CD4-positive, alpha-beta T cell treated with Interleukin-15 for 4 hours (primary cell): ENCODE measurements at regions not wholly inside any gene's neighbourhood (a gene's known extent, or its start where the extent isn't known, plus 50 kb on each side); places are given as distances from the start of the nearest gene placed in this dataset.

Experiments
- DNase-seq: peaks from one replicate; pipeline ENCODE4 v3.0.0-alpha.2; 2020; ENCODE audit warnings: low spot score

DNA sequence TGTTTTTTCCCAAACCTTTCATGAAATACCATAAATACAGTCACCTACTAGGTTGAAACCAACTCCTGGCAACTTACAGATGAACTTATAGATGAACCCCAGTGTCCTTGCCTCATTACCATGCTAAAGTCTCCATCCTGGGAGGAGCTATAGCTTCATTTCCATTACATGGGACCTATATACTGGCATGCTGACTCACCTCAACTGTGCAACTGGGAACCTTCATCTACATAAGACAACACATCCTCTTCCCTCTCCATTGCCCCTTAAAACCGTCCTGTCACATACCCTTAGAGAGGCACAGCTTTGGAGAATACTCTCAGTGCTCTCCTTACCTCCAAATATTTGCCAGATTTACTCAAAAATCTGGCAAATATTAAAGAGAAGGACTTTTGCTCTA, 638.3 kb downstream of the HTR1A start:
- no peak for DNase-seq

DNA sequence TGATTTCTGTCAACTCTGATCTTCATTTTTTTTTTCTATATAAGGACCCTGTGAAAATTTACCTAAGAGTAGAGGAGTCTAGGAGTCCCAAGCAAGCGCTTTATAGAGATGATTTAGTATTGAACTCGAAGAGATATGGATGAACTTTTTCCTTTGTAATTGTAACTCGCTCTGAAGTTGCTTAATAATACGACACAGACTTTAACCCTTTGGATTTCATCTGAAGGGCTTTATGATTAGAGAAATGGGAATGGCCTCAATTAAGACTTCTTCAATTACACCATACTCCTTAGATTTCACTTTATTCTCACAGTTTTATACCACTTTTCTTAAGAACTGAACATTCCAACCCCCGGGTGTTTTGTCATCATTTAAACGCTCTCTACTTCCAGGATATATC, 647.7 kb downstream of the HTR1A start:
- no peak for DNase-seq

- DNase-seq: no peak
These were observed 651.6 kb downstream of the HTR1A start for GRCh38 chr5:63310644-63311043.

- no peak for DNase-seq
These were observed 655.3 kb downstream of the HTR1A start for GRCh38 chr5:63306909-63307308.

DNA sequence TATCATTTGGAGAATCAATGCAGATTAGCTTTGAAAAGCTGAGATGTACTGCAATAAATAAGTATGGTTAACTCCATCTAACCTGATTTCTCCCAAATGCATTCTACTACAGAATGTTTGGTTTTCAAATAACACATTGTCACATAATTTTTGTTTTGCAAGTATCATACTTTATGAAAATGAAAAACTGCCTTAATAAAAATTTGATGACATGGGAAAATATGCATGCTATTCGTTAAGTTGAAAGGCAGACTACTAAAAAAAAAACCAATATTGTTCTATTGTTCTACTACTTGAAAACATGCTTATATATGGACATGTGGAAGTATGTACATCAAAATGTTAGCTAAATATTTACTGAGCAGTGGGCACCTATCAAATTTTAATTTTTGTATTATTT, 668.9 kb downstream of the HTR1A start:
- no peak for DNase-seq

DNA sequence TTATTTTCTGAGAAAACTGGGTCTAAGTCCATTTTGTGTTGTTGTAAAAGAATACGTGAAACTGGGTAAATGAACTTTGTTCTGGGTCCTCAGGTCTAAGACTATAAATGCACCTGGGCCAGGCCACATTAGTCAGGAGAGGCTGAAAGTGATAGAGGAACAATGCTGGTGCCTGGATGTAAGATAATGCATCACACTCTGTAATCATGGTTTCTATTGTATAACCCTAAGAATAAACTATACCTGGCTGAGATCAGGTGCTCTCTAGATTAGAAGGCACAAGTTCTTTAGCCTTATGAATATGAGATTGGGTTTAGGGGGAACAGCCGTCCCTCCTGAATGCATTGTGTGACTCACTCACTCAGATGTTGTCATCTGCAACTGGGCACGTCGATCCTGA, 675.5 kb downstream of the HTR1A start:
- no peak for DNase-seq

DNA sequence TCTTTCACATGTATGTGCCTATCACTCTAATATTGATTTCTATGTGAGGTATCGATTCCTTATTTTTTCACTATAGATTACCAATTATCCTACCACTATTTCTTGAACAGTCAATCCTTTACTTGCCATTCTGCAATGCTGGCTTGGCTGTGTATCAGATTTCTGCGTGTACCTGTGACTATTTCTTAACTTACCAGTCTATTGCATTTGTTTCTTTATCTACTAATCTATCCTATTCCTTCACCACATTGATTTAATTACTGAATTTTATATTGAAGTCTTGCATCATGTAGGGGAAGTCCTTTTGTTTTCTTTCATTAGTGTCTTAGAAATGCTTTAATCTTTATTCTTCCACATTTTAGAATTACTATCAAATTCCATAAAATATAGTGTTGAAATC, 684.8 kb downstream of the LRRC70 start:
- DNase-seq: no peak

- DNase-seq: no peak
These were observed 683.8 kb downstream of the LRRC70 start for GRCh38 chr5:63262185-63262981.

DNA sequence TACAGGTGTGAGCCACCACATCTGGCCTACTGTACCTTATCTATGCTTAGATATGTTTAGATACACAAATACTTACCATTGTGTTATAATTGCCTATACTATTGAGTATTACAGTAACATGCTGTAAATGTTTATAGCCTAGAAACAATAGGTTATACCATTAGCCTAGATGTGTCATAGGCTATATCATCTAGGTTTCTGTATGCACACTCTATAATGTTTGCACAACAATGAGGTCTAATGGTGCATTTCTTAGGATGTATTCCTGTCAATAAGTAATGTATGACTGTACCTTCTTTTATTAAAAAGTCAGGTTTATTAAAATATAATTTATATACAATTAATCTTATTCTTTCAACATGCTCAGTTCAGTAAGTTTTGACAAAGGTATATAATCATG, 683.1 kb downstream of the LRRC70 start:
- no peak for DNase-seq

DNA sequence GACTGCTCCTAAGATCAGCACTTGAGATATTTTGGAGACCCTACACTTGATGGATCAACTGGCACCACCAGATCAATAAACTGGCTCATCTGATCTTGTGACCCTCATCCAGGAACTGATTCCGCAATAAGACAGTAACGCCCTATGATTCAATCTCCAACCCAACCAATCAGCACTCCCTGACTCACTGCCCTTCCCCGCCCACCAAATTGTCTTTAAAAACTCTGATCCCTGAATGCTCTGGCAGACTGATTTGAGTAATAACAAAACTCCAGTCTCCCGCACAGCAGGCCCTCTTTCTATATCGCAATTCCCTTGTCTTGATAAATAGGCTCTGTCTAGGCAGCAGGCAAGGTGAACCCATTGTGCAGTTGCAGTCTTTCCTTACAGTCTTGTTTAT, 677.0 kb downstream of the LRRC70 start:
- no peak for DNase-seq

DNA sequence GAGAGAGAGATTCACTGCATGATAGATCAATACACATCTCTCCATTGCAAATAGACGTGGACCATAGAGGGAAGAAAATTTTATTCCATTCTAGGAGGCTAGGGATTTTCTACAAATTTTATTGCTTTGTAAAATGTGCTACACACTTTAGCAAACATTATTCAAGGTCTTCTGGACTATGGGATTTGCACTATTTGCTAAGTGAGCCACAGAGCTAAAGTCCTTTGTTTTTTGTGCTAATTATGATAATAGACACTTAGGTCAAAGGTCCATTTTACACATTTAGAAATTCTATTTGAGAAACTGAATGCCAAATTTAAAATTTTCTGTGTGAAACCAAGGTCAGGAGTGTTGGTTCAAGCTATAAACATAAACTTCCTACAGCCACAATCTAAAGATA, 672.3 kb downstream of the LRRC70 start:
- DNase-seq: no peak

GRCh38 chr5:63249960-63250359, 671.3 kb downstream of the LRRC70 start:
- no peak for DNase-seq

GRCh38 chr5:63247651-63248050, 669.0 kb downstream of the LRRC70 start:
- DNase-seq: no peak

DNA sequence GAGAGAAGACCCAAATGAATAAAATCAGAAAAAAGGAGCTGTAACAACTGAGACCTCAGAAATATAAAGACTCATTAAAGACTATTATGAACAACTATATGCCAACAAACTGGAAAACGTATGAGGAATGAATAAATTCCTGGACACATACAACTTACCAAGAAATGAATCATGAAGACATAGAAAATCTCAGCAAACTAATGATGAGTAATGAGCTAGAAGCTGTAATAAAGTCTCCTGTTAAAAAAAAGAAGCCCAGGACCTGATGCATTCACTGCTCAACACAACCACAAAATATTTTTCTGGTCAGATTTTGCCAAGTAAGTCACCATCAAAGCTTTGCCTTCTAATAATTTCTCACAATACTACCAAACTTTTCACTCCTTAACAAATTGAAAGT, 666.7 kb downstream of the LRRC70 start:
- DNase-seq: no peak

DNA sequence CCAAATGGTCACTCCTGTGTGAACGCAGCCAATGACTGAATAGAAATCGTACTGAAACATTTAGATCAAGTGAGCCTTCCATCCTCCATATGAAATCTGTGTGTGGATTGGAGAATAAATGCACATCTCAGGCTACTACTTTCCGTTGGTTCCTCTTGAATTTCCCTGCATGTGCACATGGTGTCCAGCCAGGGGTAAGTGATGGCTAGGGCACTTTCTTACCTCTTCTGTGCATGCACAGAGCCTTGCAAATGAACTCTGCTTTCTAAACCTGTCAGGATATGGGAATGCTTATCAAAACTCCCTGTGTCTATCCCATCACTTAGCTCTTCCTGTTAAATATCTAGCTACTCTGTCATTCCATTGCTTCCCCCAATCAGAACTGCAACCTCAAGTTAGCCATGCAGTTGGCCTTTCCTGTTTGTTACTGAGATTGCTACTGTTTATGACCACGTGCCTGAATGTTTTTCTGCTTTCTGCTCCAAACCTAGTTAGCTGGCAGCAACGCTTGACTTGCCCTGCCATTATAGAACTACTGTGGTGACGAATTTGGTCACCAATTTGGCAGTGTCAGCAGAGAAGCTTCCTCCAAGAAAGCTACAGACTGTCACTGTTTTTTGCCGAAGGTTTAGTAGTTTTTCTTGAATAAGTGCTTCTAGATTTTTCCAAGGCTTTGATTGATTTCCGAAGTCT, 661.6 kb downstream of the LRRC70 start:
- no peak for DNase-seq

DNA sequence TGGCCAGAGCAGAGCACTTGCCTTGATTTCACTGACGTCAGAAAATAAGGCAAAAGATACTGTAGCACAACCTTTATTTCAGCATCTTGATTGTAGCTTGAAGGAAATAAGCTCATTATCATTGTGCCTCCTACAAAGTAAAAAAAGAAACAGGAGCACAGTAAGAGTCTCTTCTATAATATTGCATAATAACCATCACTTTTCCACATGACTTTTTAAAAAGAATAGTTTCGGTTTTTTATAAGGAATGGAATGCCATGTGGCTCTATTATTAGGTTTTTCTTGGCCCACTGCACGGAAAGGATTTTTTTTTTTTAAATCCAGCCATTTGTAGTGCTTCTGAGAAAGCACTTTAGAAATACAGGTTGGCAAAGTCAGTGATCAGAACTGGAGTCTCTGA, 655.3 kb downstream of the LRRC70 start:
- DNase-seq: no peak

DNA sequence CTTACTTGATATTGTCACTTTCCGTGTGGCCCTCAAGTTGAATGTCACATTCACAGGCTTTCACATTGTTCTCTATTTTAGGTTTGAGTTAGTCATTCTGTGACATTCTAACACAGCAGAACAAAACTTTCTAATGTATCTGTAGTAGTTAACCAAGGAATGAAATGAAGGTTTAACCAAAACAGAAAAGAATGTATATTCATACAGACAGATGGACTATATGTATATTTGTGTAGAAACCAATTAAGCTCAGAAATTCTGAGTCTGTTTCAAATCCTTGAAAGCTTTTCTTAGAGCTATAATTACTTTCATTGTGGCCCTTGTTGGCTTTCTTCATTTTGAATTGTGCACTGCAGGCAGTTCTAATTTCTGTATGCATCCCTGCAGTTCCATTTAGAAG, 654.7 kb downstream of the LRRC70 start:
- no peak for DNase-seq

- DNase-seq: no peak
These were observed 652.1 kb downstream of the LRRC70 start for GRCh38 chr5:63230754-63231153.

DNA sequence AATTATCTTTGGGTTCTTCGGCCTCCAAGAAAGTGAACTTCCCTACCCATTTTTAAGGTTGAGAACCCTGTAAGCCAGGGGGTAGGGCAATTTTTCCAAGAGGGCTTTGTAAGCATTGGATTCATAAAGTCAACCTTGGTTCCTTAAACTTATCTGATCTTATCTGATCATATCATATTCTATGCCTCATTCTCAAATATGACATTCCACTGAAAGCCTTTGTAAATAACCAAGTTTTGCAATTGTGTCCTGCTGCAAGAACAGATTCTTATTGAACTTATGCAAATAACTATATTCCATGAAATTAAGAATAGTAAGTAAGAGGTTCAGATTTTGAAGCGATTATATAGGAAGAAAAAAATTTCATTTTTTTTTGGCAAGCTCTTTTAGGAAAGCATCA, 649.5 kb downstream of the LRRC70 start:
- no peak for DNase-seq

GRCh38 chr5:63220244-63220643, 641.6 kb downstream of the LRRC70 start:
- no peak for DNase-seq

DNA sequence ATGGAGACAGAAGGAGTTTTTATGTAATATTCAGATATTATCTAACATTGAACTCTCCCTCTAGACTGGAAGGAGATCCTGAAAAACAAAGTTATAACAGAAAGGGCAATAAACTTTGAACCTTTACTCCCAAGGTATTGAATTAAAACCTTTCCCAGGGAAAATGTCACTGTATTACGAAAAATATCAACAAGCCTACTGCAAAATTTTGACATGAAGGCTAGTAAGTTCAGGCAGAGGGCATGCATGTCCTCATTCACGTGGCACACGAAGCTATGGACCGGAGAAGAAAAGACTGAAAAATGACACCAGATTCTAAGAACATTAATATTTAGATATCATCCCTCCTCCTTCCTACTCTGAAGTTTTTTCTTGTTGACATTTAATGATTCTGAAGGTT, 638.8 kb downstream of the LRRC70 start:
- no peak for DNase-seq

DNA sequence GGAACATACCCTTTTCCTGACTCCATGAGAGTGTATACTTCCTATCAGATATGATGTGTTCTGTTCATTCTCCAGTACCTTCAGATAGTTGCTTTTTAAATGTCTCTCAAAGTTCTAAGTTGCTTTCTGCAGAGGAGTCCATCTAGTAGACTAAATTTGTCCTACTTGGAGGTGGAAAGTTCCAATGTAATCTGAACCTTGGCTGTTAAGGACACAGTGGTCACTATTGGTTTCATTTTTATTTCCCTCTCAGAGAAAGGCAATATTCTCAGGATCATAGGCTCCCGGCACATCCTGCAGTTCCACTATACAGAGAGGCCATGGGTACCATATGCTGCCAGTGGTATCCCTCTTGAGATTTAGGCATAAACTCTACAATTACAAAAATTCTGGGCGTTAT, 634.6 kb downstream of the LRRC70 start:
- DNase-seq: no peak

- no peak for DNase-seq
These were observed 633.0 kb downstream of the LRRC70 start for GRCh38 chr5:63211448-63212132.
